ENCODE measurements at regions not wholly inside any gene's neighbourhood (a gene's known extent, or its start where the extent isn't known, plus 50 kb on each side); places are given as distances from the start of the nearest gene placed in this dataset.
"Not testable (repeated sequence)": the region's sequence is repeated elsewhere in the genome, so short reads cannot be mapped to it uniquely, and the experiment has no call there.

GRCh38 chr6:71651636-71652035 lies 234.7 kb upstream of the RIMS1 start:
- Histone ChIP-seq H3K27me3 (ENCODE audit: control insufficient read depth, insufficient read depth, low read length) (no peaks in the 10 kb centered on the region), H3K9me3 (ENCODE audit: control insufficient read depth, insufficient read depth, low read depth, low read length) (peaks cover 5% of the 10 kb centered on the region; the same call in 1 of the 2 replicates), H3K27ac (ENCODE audit: low read depth, low read length) (no peak overlapping the region), H3K9ac (ENCODE audit: low read length) (no peak overlapping the region), H3K4me3 (ENCODE audit: low read depth, low read length) (no peak overlapping the region), H3K36me3 (ENCODE audit: control insufficient read depth, insufficient read depth, low read length) (no peaks in the 10 kb centered on the region), H3K4me1 (ENCODE audit: control insufficient read depth, insufficient read depth, low read length) (no peaks in the 10 kb centered on the region; the same call in 1 of the 2 replicates)

GRCh38 chr6:71656121-71656520 lies 230.2 kb upstream of the RIMS1 start:
- Histone ChIP-seq H3K27me3 (ENCODE audit: control insufficient read depth, insufficient read depth, low read length) (no peaks in the 10 kb centered on the region), H3K4me3 (ENCODE audit: low read depth, low read length) (no peak overlapping the region), H3K27ac (ENCODE audit: low read depth, low read length) (no peak overlapping the region), H3K9me3 (ENCODE audit: control insufficient read depth, insufficient read depth, low read depth, low read length) (no peaks in the 10 kb centered on the region), H3K36me3 (ENCODE audit: control insufficient read depth, insufficient read depth, low read length) (no peaks in the 10 kb centered on the region), H3K9ac (ENCODE audit: low read length) (no peak overlapping the region), H3K4me1 (ENCODE audit: control insufficient read depth, insufficient read depth, low read length) (no peaks in the 10 kb centered on the region)

- no peak overlapping the region for H3K9ac ChIP-seq (ENCODE audit: low read length)
- no peak overlapping the region for H3K27ac ChIP-seq (ENCODE audit: low read depth, low read length)
- H3K36me3 ChIP-seq (ENCODE audit: control insufficient read depth, insufficient read depth, low read length): no peaks in the 10 kb centered on the region
- H3K27me3 ChIP-seq (ENCODE audit: control insufficient read depth, insufficient read depth, low read length): no peaks in the 10 kb centered on the region
- no peaks in the 10 kb centered on the region for H3K9me3 ChIP-seq (ENCODE audit: control insufficient read depth, insufficient read depth, low read depth, low read length)
- no peak overlapping the region for H3K4me3 ChIP-seq (ENCODE audit: low read depth, low read length)
- H3K4me1 ChIP-seq (ENCODE audit: control insufficient read depth, insufficient read depth, low read length): peaks cover 3% of the 10 kb centered on the region; the same call in 1 of the 2 replicates
These were observed 220.4 kb upstream of the RIMS1 start for GRCh38 chr6:71665931-71666330.

DNA sequence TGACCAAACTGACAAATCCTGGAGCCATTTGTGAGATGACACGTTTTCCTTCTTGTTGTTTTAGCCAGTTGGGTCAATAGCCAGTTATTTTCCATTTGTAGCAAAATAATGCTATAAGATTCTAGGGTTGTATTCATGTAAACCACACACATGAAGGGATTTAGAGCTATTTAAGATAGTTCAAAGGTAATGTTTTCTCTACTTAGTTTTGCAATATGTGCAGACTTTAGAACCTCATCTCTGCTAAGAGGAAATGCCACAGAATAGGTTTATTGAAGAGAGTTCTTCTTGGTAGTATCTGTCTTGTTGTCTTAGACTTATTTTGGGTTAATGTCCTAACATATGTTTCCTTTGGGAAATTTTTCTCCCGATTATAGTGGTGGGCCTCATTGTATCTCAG lies 213.5 kb upstream of the RIMS1 start:
- no peaks in the 10 kb centered on the region for H3K27me3 ChIP-seq (ENCODE audit: control insufficient read depth, insufficient read depth, low read length)
- no peaks in the 10 kb centered on the region for H3K9me3 ChIP-seq (ENCODE audit: control insufficient read depth, insufficient read depth, low read depth, low read length)
- H3K27ac ChIP-seq (ENCODE audit: low read depth, low read length): no peak overlapping the region
- peaks cover 16% of the 10 kb centered on the region for H3K4me1 ChIP-seq (ENCODE audit: control insufficient read depth, insufficient read depth, low read length)
- no peak overlapping the region for H3K4me3 ChIP-seq (ENCODE audit: low read depth, low read length)
- H3K36me3 ChIP-seq (ENCODE audit: control insufficient read depth, insufficient read depth, low read length): no peaks in the 10 kb centered on the region
- H3K9ac ChIP-seq (ENCODE audit: low read length): no peak overlapping the region

DNA sequence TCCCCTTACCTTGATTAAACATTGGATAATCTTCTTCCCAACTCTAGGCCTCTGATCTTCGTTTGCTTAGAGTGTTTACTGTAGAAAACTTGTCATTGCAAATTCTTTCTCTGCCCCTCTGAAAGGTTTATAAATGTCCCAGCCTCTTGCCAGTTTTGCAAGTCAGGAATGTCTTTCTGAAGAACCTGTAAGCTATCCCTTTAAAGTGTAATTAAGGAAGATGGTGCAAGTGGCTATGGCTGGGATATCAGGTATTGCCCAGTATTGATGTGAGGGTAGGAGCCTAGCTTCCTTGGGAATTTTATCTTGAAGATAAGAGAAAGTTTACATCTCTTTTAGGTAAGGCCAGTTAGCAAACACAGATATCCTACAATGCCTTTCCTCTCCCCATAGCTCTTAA lies 211.0 kb upstream of the RIMS1 start:
- no peaks in the 10 kb centered on the region for H3K9me3 ChIP-seq (ENCODE audit: control insufficient read depth, insufficient read depth, low read depth, low read length)
- H3K4me3 ChIP-seq (ENCODE audit: low read depth, low read length): no peak overlapping the region
- H3K36me3 ChIP-seq (ENCODE audit: control insufficient read depth, insufficient read depth, low read length): no peaks in the 10 kb centered on the region

GRCh38 chr6:71676298-71676697 lies 210.1 kb upstream of the RIMS1 start:
- peaks cover 16% of the 10 kb centered on the region for H3K4me1 ChIP-seq (ENCODE audit: control insufficient read depth, insufficient read depth, low read length)
- no peaks in the 10 kb centered on the region for H3K27me3 ChIP-seq (ENCODE audit: control insufficient read depth, insufficient read depth, low read length)
- H3K9me3 ChIP-seq (ENCODE audit: control insufficient read depth, insufficient read depth, low read depth, low read length): no peaks in the 10 kb centered on the region
- no peak overlapping the region for H3K27ac ChIP-seq (ENCODE audit: low read depth, low read length)
- no peaks in the 10 kb centered on the region for H3K36me3 ChIP-seq (ENCODE audit: control insufficient read depth, insufficient read depth, low read length)
- H3K4me3 ChIP-seq (ENCODE audit: low read depth, low read length): no peak overlapping the region
- H3K9ac ChIP-seq (ENCODE audit: low read length): no peak overlapping the region

More for the DNA sequence above, 211.0 kb upstream of the RIMS1 start:
- no peak overlapping the region for H3K27ac ChIP-seq (ENCODE audit: low read depth, low read length)
- no peak overlapping the region for H3K9ac ChIP-seq (ENCODE audit: low read length)
- peaks cover 16% of the 10 kb centered on the region for H3K4me1 ChIP-seq (ENCODE audit: control insufficient read depth, insufficient read depth, low read length)
- no peaks in the 10 kb centered on the region for H3K27me3 ChIP-seq (ENCODE audit: control insufficient read depth, insufficient read depth, low read length)

GRCh38 chr6:71678091-71678490 lies 208.3 kb upstream of the RIMS1 start:
- no peaks in the 10 kb centered on the region for H3K9me3 ChIP-seq (ENCODE audit: control insufficient read depth, insufficient read depth, low read depth, low read length)
- H3K4me3 ChIP-seq (ENCODE audit: low read depth, low read length): no peak overlapping the region
- no peak overlapping the region for H3K27ac ChIP-seq (ENCODE audit: low read depth, low read length)
- no peaks in the 10 kb centered on the region for H3K36me3 ChIP-seq (ENCODE audit: control insufficient read depth, insufficient read depth, low read length)
- no peaks in the 10 kb centered on the region for H3K27me3 ChIP-seq (ENCODE audit: control insufficient read depth, insufficient read depth, low read length)
- peaks cover 16% of the 10 kb centered on the region for H3K4me1 ChIP-seq (ENCODE audit: control insufficient read depth, insufficient read depth, low read length)
- H3K9ac ChIP-seq (ENCODE audit: low read length): no peak overlapping the region

- H3K4me3 ChIP-seq (ENCODE audit: low read depth, low read length): no peak overlapping the region
- H3K36me3 ChIP-seq (ENCODE audit: control insufficient read depth, insufficient read depth, low read length): no peaks in the 10 kb centered on the region
- no peak overlapping the region for H3K9ac ChIP-seq (ENCODE audit: low read length)
- H3K27ac ChIP-seq (ENCODE audit: low read depth, low read length): no peak overlapping the region
- H3K9me3 ChIP-seq (ENCODE audit: control insufficient read depth, insufficient read depth, low read depth, low read length): 0 out of 2 replicates have a peak, but pooled peaks cover 3% of the 10 kb centered on the region
- peaks cover 1% of the 10 kb centered on the region for H3K4me1 ChIP-seq (ENCODE audit: control insufficient read depth, insufficient read depth, low read length)
- H3K27me3 ChIP-seq (ENCODE audit: control insufficient read depth, insufficient read depth, low read length): no peaks in the 10 kb centered on the region
These were observed 205.0 kb upstream of the RIMS1 start for GRCh38 chr6:71681234-71681867.

- H3K4me1 ChIP-seq (ENCODE audit: control insufficient read depth, insufficient read depth, low read length); H3K9ac ChIP-seq (ENCODE audit: low read length); H3K4me3 ChIP-seq (ENCODE audit: low read depth, low read length); H3K9me3 ChIP-seq (ENCODE audit: control insufficient read depth, insufficient read depth, low read depth, low read length); H3K27ac ChIP-seq (ENCODE audit: low read depth, low read length); H3K27me3 ChIP-seq (ENCODE audit: control insufficient read depth, insufficient read depth, low read length); H3K36me3 ChIP-seq (ENCODE audit: control insufficient read depth, insufficient read depth, low read length): not testable (repeated sequence)
These were observed 200.2 kb upstream of the RIMS1 start for GRCh38 chr6:71686021-71686677.

DNA sequence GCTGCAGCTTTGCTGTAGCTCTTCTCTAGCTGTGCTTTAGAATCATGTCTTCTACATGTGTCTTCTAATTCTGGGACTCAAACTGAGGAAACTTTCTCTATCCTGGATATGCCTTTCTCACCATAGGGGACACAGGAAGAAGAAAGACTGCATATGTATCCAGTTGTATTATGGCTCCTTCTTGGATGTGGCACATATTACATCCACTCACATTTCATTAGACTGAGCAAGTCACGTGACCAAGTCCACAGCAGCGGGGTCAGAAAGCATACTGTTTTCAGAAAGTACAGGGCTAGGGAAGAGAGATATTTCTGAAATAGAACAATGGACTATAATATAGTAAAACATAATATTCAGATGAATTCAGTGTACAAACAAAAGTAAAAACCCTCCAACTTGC lies 187.6 kb upstream of the RIMS1 start:
- Histone ChIP-seq H3K27ac (ENCODE audit: low read depth, low read length) (no peak overlapping the region), H3K9ac (ENCODE audit: low read length) (no peak overlapping the region), H3K9me3 (ENCODE audit: control insufficient read depth, insufficient read depth, low read depth, low read length) (no peaks in the 10 kb centered on the region), H3K4me3 (ENCODE audit: low read depth, low read length) (no peak overlapping the region), H3K4me1 (ENCODE audit: control insufficient read depth, insufficient read depth, low read length) (no peaks in the 10 kb centered on the region), H3K36me3 (ENCODE audit: control insufficient read depth, insufficient read depth, low read length) (no peaks in the 10 kb centered on the region), H3K27me3 (ENCODE audit: control insufficient read depth, insufficient read depth, low read length) (no peaks in the 10 kb centered on the region)

GRCh38 chr6:71706523-71706922 lies 179.8 kb upstream of the RIMS1 start:
- no peaks in the 10 kb centered on the region for H3K36me3 ChIP-seq (ENCODE audit: control insufficient read depth, insufficient read depth, low read length)
- H3K9me3 ChIP-seq (ENCODE audit: control insufficient read depth, insufficient read depth, low read depth, low read length): no peaks in the 10 kb centered on the region
- H3K9ac ChIP-seq (ENCODE audit: low read length): no peak overlapping the region
- no peaks in the 10 kb centered on the region for H3K4me1 ChIP-seq (ENCODE audit: control insufficient read depth, insufficient read depth, low read length)
- H3K27me3 ChIP-seq (ENCODE audit: control insufficient read depth, insufficient read depth, low read length): no peaks in the 10 kb centered on the region
- 0 out of 2 replicates have a peak overlapping the region, but pooled peaks have one; percentile 47 for H3K27ac ChIP-seq (ENCODE audit: low read depth, low read length)
- no peak overlapping the region for H3K4me3 ChIP-seq (ENCODE audit: low read depth, low read length)
